GM12878 (cell line): ENCODE measurements at regions not wholly inside any gene's neighbourhood (a gene's known extent, or its start where the extent isn't known, plus 50 kb on each side); places are given as distances from the start of the nearest gene placed in this dataset.

ENCODE experiments used
- ATAC-seq: fragments of 200-7000 bp; cut with Tn5 transposase; 3 replicates; pipeline ENCODE4 v1.9.1; 2020; ENCODE audit warnings: mild to moderate bottlenecking, moderate library complexity
- BruUV-seq: library from RNA; stranded (reverse); fragments of 400-500 nt; replicated peaks from 2 replicates; lab custom pipeline; 2021; lab: Mats Ljungman, UMichigan
- CTCF ChIA-PET: fragments of 300-600 bp; sonication (Branson Sonifier 250); formaldehyde crosslinking; extraction: SDS; loops from one replicate; lab custom pipeline; 2021; ENCODE audit warnings: inconsistent platforms; lab: Yijun Ruan, JAX
- POLR2A ChIA-PET: fragments of 350-600 bp; formaldehyde crosslinking; extraction: SDS; loops from one replicate; lab custom pipeline; 2021; ENCODE audit warnings: inconsistent platforms; lab: Charles Lee
- RAD21 ChIA-PET: fragments of 300-600 bp; sonication (Branson Sonifier 250); formaldehyde crosslinking; loops from one replicate; lab custom pipeline; 2023; ENCODE audit warnings: antibody characterized with exemption; ENCODE audit not compliant: unreplicated experiment; lab: Charles Lee
- SMC1A ChIA-PET: fragments of 300-600 bp; sonication (Branson Sonifier 250); formaldehyde crosslinking; loops from one replicate; lab custom pipeline; 2023; ENCODE audit not compliant: unreplicated experiment, uncharacterized antibody; lab: Charles Lee
- DNase-seq: peaks from one replicate; pipeline ENCODE4 v3.0.0-alpha.2; 2011; ENCODE audit warnings: low read depth, low spot score
- FAIRE-seq: peaks from 3 replicates; lab custom pipeline; 2011; peaks lifted over from hg19 to GRCh38; lab: Jason Lieb, UNC
- H2AFZ ChIP-seq: 2 replicates; pipeline ENCODE4 v1.6.0; 2011; ENCODE audit warnings: low read depth, low read length, control low read depth; ENCODE audit not compliant: control insufficient read depth
- H3K27ac ChIP-seq: 2 replicates; pipeline ENCODE4 v1.5.1; 2011; ENCODE audit warnings: control low read depth; ENCODE audit not compliant: control insufficient read depth, insufficient read depth
- H3K27me3 ChIP-seq, 2 experiments: replicated peaks in 1 of 2; 2 replicates each; pipeline versions ENCODE4 v1.6.0 to v1.6.1; 2011; ENCODE audit warnings: low read length in 1 of 2; ENCODE audit not compliant: control insufficient read depth in 2 of 2, insufficient read depth in 2 of 2
- H3K36me3 ChIP-seq, 2 experiments: 2 replicates each; pipeline ENCODE4 v1.5.1; 2011; ENCODE audit warnings: low read length in 1 of 2; ENCODE audit not compliant: control insufficient read depth in 2 of 2, insufficient read depth in 2 of 2
- H3K4me1 ChIP-seq: 2 replicates; pipeline ENCODE4 v1.6.1; 2011; ENCODE audit warnings: mild to moderate bottlenecking, low read length, moderate library complexity, mixed read lengths; ENCODE audit not compliant: control insufficient read depth, insufficient read depth
- H3K4me2 ChIP-seq: 2 replicates; pipeline ENCODE4 v1.6.0; 2011; ENCODE audit warnings: control low read depth; ENCODE audit not compliant: control insufficient read depth, insufficient read depth
- H3K4me3 ChIP-seq: fragments of 200-600 bp; sonication (generic); 2 replicates; pipeline ENCODE4 v1.5.1; 2016
- H3K79me2 ChIP-seq: 2 replicates; pipeline ENCODE4 v1.6.0; 2011; ENCODE audit warnings: low read length; ENCODE audit not compliant: control insufficient read depth, insufficient read depth
- H3K9ac ChIP-seq: 2 replicates; pipeline ENCODE4 v1.8.0; 2011; ENCODE audit warnings: low read length, control low read depth, mixed read lengths; ENCODE audit not compliant: control insufficient read depth, insufficient read depth
- H3K9me3 ChIP-seq: replicated peaks from 3 replicates; pipeline ENCODE4 v1.5.1; 2011; ENCODE audit warnings: mild to moderate bottlenecking, low read length; ENCODE audit not compliant: control insufficient read depth, insufficient read depth
- H4K20me1 ChIP-seq: 2 replicates; pipeline ENCODE4 v1.6.0; 2011; ENCODE audit not compliant: control insufficient read depth, insufficient read depth
- CBX5 ChIP-seq: sonication (generic); IDR thresholded peaks from 2 replicates; pipeline ENCODE4 v1.6.1; 2016; ENCODE audit warnings: low read depth, moderate library complexity, mild to moderate bottlenecking, inconsistent platforms
- FOXK2 ChIP-seq: fragments of 450-650 bp; IDR thresholded peaks from 2 replicates; pipeline ENCODE4 v1.6.1; 2017; ENCODE audit warnings: mild to moderate bottlenecking, moderate library complexity
- KDM1A ChIP-seq: fragments of 200-600 bp; sonication (generic); IDR thresholded peaks from 2 replicates; pipeline ENCODE4 v1.6.1; 2016; ENCODE audit warnings: borderline replicate concordance
- SMARCA5 ChIP-seq: fragments of 450-650 bp; IDR thresholded peaks from 2 replicates; pipeline ENCODE4 v1.6.1; 2017; ENCODE audit warnings: mild to moderate bottlenecking
- ZNF207 ChIP-seq: fragments of 450-650 bp; IDR thresholded peaks from 2 replicates; pipeline ENCODE4 v1.6.1; 2014; ENCODE audit warnings: antibody characterized with exemption, mild to moderate bottlenecking, borderline replicate concordance
- ZNF622 ChIP-seq: fragments of 450-650 bp; IDR thresholded peaks from 2 replicates; pipeline ENCODE4 v1.6.1; 2017; ENCODE audit warnings: mild to moderate bottlenecking, inconsistent platforms
- WGBS: methylation state at CpG from one replicate; pipeline ENCODE4 v1.1.6; 2016; ENCODE audit warnings: low lambda C conversion rate; ENCODE audit not compliant: insufficient replicate concordance, insufficient coverage; ENCODE audit errors: missing lambda C conversion rate; 5-methylcytosine and 5-hydroxymethylcytosine counted together
- in situ Hi-C: fragments of 300-500 bp; cut with MboI; formaldehyde crosslinking; loops from 9 replicates; pipeline ENCODE4 v1.14.3; 2018; ENCODE audit warnings: mixed read lengths
- intact Hi-C: fragments of 100-400 bp; cut with micrococcal nuclease; formaldehyde crosslinking; loops from one replicate; pipeline ENCODE4 v1.14.2; 2022; ENCODE audit not compliant: unreplicated experiment
- TF ChIP-seq, protein P1 (sequence below): fragments of 450-650 bp; IDR thresholded peaks from 2 replicates; pipeline ENCODE4 v1.6.1; 2017; ENCODE audit warnings: borderline replicate concordance
- TF ChIP-seq, protein P2 (sequence below): fragments of 450-650 bp; IDR thresholded peaks from 2 replicates; pipeline ENCODE4 v1.6.1; 2017; ENCODE audit warnings: mild to moderate bottlenecking, moderate library complexity

DNA sequence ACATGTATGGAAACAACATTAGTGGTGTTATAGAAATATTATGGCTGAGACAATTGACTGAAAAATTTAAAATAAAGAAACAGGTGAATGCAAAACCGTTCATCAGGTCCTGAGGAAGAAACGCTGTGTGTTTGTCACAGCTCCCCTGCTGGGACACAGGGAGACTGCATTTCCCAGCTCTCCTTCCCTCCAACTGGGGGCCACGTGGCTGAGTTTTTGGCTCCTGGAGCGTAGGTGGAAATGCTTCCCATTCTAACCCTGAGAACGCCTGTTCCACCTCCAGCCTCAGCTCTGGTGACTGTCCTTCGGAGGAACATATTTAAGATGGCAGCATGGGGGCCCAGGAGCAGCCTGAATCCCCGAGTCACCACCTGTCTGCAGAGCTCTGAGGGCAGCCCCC lies 398.6 kb downstream of the BRD1 start (continued):
- TF ChIP-seq ZNF622 (no peak), KDM1A (no peak)

DNA sequence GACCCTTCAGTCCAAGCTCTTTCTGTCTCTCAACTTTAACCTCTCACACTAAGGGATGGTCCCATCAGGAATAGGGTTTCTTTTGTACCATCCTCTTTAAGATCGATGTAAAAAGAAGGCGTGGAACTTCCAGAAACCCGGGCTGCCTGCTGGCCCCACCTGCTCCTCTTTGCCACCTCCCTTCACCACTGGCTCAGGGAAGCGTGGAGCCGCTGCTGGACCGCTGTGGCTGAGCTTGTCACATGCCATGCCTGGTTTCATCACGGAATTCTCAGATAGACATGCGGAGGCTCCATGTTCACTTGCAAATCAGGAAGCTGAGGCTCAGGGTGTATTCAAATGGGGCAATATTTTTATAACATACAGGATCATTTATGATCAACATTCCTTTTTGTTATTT lies 399.7 kb downstream of the BRD1 start:
- CTCF ChIA-PET, result no interaction called here
- no peak overlapping the region for H3K9ac ChIP-seq
- ATAC-seq (no peak), DNase-seq (no peak)
- in situ Hi-C loops, result no loop called here
- SMC1A ChIA-PET, result no interaction called here
- H3K36me3 ChIP-seq, result no peaks in the 10 kb centered on the region
- H3K9me3 ChIP-seq, result no peaks in the 10 kb centered on the region
- no peak overlapping the region for H2AFZ ChIP-seq
- no peak overlapping the region for H3K4me2 ChIP-seq
- BruUV-seq, result no TSS peak
- no peaks in the 10 kb centered on the region for H3K4me1 ChIP-seq
- no peaks in the 10 kb centered on the region for H3K27me3 ChIP-seq
- TF ChIP-seq, protein P1, sequence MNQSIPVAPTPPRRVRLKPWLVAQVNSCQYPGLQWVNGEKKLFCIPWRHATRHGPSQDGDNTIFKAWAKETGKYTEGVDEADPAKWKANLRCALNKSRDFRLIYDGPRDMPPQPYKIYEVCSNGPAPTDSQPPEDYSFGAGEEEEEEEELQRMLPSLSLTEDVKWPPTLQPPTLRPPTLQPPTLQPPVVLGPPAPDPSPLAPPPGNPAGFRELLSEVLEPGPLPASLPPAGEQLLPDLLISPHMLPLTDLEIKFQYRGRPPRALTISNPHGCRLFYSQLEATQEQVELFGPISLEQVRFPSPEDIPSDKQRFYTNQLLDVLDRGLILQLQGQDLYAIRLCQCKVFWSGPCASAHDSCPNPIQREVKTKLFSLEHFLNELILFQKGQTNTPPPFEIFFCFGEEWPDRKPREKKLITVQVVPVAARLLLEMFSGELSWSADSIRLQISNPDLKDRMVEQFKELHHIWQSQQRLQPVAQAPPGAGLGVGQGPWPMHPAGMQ, result no peak
- TF ChIP-seq SMARCA5, result no peak
- TF ChIP-seq, protein P2, sequence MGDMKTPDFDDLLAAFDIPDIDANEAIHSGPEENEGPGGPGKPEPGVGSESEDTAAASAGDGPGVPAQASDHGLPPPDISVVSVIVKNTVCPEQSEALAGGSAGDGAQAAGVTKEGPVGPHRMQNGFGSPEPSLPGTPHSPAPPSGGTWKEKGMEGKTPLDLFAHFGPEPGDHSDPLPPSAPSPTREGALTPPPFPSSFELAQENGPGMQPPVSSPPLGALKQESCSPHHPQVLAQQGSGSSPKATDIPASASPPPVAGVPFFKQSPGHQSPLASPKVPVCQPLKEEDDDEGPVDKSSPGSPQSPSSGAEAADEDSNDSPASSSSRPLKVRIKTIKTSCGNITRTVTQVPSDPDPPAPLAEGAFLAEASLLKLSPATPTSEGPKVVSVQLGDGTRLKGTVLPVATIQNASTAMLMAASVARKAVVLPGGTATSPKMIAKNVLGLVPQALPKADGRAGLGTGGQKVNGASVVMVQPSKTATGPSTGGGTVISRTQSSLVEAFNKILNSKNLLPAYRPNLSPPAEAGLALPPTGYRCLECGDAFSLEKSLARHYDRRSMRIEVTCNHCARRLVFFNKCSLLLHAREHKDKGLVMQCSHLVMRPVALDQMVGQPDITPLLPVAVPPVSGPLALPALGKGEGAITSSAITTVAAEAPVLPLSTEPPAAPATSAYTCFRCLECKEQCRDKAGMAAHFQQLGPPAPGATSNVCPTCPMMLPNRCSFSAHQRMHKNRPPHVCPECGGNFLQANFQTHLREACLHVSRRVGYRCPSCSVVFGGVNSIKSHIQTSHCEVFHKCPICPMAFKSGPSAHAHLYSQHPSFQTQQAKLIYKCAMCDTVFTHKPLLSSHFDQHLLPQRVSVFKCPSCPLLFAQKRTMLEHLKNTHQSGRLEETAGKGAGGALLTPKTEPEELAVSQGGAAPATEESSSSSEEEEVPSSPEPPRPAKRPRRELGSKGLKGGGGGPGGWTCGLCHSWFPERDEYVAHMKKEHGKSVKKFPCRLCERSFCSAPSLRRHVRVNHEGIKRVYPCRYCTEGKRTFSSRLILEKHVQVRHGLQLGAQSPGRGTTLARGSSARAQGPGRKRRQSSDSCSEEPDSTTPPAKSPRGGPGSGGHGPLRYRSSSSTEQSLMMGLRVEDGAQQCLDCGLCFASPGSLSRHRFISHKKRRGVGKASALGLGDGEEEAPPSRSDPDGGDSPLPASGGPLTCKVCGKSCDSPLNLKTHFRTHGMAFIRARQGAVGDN, result no peak
- no peak for TF ChIP-seq ZNF207
- no peak for TF ChIP-seq FOXK2
- no peak for TF ChIP-seq CBX5
- TF ChIP-seq, all 136 proteins: peak for 0
- Histone ChIP-seq H3K4me3 (no peak overlapping the region), H3K79me2 (no peaks in the 10 kb centered on the region), H3K27ac (no peak overlapping the region), H4K20me1 (no peaks in the 10 kb centered on the region)
- FAIRE-seq, result no peak
- WGBS, result 74% methylated on average over 8 of the region's 8 CpGs
- RAD21 ChIA-PET, result no interaction called here
- POLR2A ChIA-PET, result no interaction called here
- intact Hi-C loops, result no loop called here
